Immature natural killer cell (primary cell): ENCODE measurements at regions not wholly inside any gene's neighbourhood (a gene's known extent, or its start where the extent isn't known, plus 50 kb on each side); places are given as distances from the start of the nearest gene placed in this dataset.

Experiments
- DNase-seq, 3 donors: peaks; one replicate each; pipeline ENCODE4 v3.0.0; 2022; ENCODE audit warnings: mixed read lengths in 1 of 3
- H3K27ac Mint-ChIP-seq, 6 donors: one replicate each; pipeline ENCODE4 v1.8.0; 2020; ENCODE audit warnings: mixed read lengths in 6 of 6, mild to moderate bottlenecking in 5 of 6, inconsistent platforms in 4 of 6, moderate library complexity in 3 of 6
- H3K27me3 Mint-ChIP-seq, 3 donors: one replicate each; pipeline ENCODE4 v1.8.0; 2020 to 2021; ENCODE audit warnings: low read depth in 3 of 3, mild to moderate bottlenecking in 3 of 3, mixed read lengths in 3 of 3, moderate library complexity in 3 of 3, inconsistent platforms in 1 of 3
- H3K36me3 Mint-ChIP-seq, 3 donors: one replicate each; pipeline ENCODE4 v1.8.0; 2020; ENCODE audit warnings: mixed read lengths in 3 of 3, inconsistent platforms in 2 of 3, mild to moderate bottlenecking in 2 of 3
- H3K4me1 Mint-ChIP-seq, 2 donors: one replicate each; pipeline ENCODE4 v1.8.0; 2020; ENCODE audit warnings: inconsistent platforms in 2 of 2, mild to moderate bottlenecking in 2 of 2, mixed read lengths in 2 of 2, moderate library complexity in 1 of 2
- H3K4me3 Mint-ChIP-seq, 5 donors: one replicate each; pipeline ENCODE4 v1.8.0; 2020; ENCODE audit warnings: mild to moderate bottlenecking in 5 of 5, mixed read lengths in 5 of 5, inconsistent platforms in 3 of 5, moderate library complexity in 3 of 5
- H3K9me3 Mint-ChIP-seq, 6 donors: one replicate each; pipeline ENCODE4 v1.8.0; 2020; ENCODE audit warnings: mild to moderate bottlenecking in 6 of 6, mixed read lengths in 6 of 6, inconsistent platforms in 4 of 6, moderate library complexity in 3 of 6

DNA sequence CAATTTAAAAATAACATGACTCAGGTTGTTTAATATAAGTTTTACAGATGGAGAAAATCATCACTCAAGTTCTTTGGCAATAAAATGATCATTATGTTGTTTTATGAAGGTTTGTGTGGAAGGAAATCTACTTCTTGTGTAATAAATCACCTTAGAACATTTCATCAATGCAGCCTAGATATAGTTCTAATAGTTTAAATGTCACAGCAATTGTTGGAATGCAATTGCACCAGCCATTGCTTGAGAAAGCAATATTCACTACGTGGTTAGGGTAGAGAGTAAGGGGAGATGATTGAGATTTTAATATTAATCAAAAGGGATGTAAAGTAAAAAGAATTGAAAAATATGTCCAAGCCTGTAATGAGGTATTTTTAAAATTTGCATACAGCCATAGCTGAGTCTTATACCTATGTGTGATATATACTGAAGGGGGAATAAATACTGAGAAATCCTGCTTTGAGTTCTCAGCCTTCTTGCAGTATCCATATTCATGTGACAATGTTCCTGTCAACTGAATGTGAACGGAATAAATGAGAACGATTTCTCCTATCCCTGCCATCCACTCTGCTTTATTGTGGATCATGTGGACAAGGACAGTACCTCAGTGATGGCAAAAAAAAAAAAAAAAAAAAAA lies 257.9 kb downstream of the OTOL1 start:
- Mint-ChIP-seq H3K36me3 (no peaks in the 10 kb centered on the region), H3K4me3 (no peak overlapping the region), H3K27me3 (no peaks in the 10 kb centered on the region), H3K4me1 (no peaks in the 10 kb centered on the region), H3K27ac (no peak overlapping the region), H3K9me3 (peaks cover 0 to 19% (median 6%) of the 10 kb centered on the region in 6 donors)
- no peak for DNase-seq

DNA sequence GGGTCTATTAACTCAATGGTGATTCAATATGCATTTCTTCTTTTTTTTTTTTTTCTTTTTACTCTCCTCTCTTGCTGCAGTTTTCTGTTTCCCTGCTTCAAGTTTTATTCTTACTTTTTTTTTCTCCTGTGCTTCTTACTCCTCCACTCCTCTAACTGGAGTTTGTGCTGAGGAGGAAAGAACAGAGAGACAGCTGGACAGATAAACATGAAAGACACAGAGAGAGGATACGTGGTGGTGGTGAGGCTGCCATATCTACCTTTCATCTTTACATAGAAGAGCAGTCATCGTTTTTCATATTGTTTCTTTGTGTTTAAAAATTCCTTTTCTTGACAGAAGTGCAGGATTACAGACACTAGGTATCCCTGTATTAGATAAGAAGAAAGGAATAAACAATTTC lies 262.8 kb downstream of the OTOL1 start:
- Mint-ChIP-seq H3K36me3 (no peaks in the 10 kb centered on the region), H3K27me3 (no peaks in the 10 kb centered on the region), H3K27ac (no peak overlapping the region), H3K4me1 (no peaks in the 10 kb centered on the region), H3K9me3 (peaks cover 0 to 10% (median 2%) of the 10 kb centered on the region in 6 donors), H3K4me3 (no peak overlapping the region)
- no peak for DNase-seq

DNA sequence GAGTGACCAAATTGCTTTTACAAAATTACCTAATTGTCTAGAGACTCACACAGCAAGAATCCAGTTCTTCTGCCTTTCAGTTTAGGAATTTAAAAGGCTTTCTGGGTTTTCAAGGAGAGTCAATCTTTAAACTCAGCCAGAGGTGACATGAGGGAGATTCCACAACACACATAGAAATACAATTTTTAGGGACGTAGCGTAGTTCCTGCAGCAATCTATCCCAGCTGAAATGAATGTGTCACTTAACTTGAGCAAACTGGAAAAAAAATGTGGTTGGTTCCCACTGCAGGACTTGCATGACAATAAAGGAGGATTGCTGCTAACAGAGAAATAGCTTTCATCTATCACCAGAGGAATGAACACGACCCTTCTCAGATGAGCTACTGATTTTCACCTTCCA lies 269.7 kb downstream of the OTOL1 start:
- peaks cover 0 to 5% (median 0%) of the 10 kb centered on the region in 6 donors for H3K9me3 Mint-ChIP-seq
- peaks cover 4 to 13% of the 10 kb centered on the region in 2 donors for H3K4me1 Mint-ChIP-seq
- H3K4me3 Mint-ChIP-seq: no peak overlapping the region
- no peaks in the 10 kb centered on the region for H3K27me3 Mint-ChIP-seq
- H3K36me3 Mint-ChIP-seq: no peaks in the 10 kb centered on the region
- H3K27ac Mint-ChIP-seq: no peak overlapping the region
- DNase-seq: no peak

DNA sequence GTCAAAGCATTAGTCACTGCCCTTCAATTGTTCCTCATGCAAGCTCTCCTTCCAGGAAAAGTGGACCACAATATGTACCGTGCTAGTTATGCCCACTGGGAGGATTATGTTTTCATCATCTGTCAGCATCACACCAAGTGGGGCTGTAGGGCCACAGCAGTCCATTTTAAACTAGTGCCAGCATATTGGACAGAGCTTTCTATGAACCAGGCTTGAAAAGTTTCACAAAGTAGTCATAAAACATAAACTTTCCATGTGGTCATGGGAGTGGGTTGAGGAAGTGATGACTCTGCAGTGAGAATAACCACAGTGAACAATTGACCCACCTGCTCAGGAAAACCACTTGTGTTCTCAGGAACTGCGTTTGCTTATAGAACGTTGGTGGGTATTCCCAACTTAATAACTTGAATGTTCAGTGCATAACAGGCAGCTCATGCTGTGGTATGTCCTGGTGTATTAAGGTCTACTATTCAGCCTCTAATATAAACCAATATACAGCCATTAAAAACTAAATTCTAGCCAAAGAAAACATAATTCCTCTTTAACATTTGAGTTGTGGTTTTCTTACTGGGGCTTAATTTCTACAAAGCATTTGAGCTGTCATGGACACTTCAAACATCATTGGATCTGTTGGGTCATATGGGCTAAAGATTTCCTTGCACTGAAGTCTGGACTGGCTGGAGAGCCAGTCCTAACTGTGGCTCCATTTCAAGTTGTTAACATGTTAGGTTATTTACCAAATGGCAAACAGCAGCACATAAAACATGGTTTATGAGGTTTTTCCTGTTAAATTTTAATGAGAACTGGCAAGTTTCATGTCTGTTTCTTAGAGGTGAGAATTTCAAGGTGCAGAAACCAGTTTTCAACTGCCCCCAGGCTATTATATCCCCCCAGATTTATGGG lies 274.1 kb downstream of the OTOL1 start:
- DNase-seq: no peak
- Mint-ChIP-seq H3K4me1 (peaks cover 5 to 23% of the 10 kb centered on the region in 2 donors), H3K27me3 (no peaks in the 10 kb centered on the region), H3K9me3 (peaks cover 0 to 12% (median 1%) of the 10 kb centered on the region in 6 donors), H3K27ac (no peak overlapping the region), H3K4me3 (no peak overlapping the region), H3K36me3 (no peaks in the 10 kb centered on the region)

DNA sequence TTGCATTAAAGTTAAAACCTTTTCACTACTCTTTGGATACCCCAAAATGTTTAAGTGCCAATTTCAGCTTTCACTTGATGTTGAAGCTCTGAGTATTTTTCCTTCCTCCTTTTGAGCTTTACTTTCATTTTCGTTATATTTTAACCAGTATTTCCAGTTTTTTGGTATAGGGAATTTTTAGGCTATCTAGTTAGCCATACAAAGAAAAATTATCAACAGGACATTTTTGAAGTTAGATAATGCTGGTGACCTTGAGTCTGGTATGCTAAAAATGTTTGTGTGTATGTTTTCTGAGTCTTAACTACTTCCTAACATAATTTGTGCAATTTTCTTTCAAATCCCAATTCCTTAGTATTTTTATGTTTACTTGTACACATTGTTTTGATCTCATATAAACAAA lies 284.8 kb downstream of the OTOL1 start:
- H3K27me3 Mint-ChIP-seq: no peaks in the 10 kb centered on the region
- no peaks in the 10 kb centered on the region for H3K36me3 Mint-ChIP-seq
- H3K4me3 Mint-ChIP-seq: no peak overlapping the region
- no peak overlapping the region for H3K27ac Mint-ChIP-seq
- peaks cover 5 to 49% (median 9%) of the 10 kb centered on the region in 6 donors for H3K9me3 Mint-ChIP-seq
- peaks cover 0 to 11% of the 10 kb centered on the region in 2 donors for H3K4me1 Mint-ChIP-seq
- DNase-seq: no peak

DNA sequence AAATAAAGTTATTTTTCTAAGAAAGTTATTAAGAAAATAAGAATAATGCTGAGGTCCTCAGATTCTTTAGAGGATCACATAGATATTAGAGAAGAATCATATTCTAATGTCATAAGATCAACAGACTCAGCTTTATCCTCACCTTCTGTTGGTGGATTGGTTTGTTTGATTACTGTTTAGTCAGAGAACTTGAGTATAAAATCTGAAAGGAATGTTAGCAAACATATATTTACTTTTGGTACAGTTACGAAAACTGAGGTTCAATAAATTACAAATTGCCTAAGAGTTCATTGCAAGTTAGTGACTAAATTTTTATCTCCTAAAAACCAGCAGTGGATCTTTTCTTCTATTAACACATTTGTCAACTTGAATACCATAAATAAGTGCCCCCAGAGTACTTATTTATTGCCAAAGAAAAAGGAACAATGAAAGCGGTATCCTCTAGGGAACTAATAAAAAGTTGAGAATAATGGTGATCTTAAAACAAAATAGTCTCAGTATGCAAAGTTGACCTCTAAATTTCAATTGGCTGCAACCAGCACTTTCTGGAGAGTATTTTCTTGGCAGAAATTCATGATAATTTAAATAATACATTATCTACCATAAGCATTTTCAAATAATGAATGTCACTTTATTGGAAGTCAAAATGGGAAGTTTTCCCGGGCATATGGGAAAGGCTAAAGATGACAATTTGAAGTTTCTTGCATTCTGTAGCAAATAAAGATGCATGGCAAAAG lies 296.8 kb downstream of the OTOL1 start:
- Mint-ChIP-seq H3K9me3 (peaks cover 0 to 22% (median 4%) of the 10 kb centered on the region in 6 donors), H3K27ac (no peak overlapping the region), H3K27me3 (no peaks in the 10 kb centered on the region), H3K4me1 (no peaks in the 10 kb centered on the region), H3K4me3 (no peak overlapping the region), H3K36me3 (peaks cover 0 to 4% (median 0%) of the 10 kb centered on the region in 3 donors)
- no peak for DNase-seq

DNA sequence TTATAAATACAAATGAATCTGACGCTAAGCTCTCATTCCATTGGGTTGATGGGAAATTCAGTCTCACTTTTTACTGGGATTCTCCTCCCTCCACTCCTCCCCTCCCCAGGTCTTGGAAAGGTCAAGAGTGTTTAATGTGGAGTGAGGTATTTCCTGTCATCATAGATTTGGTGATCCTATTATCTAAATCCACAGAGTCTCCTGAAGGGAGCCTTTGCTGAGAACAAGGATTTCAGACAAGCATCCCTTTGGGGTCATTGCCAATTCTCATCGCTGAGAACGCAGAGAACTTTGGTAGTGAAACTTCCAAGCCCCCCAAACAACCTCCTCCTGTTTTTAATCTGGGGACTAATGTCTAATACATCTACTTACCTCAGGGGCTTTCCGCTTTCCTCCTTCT lies 297.9 kb downstream of the OTOL1 start:
- DNase-seq: no peak
- H3K9me3 Mint-ChIP-seq: peaks cover 1 to 18% (median 4%) of the 10 kb centered on the region in 6 donors
- H3K4me1 Mint-ChIP-seq: no peaks in the 10 kb centered on the region
- peaks cover 0 to 4% (median 0%) of the 10 kb centered on the region in 3 donors for H3K36me3 Mint-ChIP-seq
- H3K4me3 Mint-ChIP-seq: no peak overlapping the region
- no peak overlapping the region for H3K27ac Mint-ChIP-seq
- no peaks in the 10 kb centered on the region for H3K27me3 Mint-ChIP-seq

DNA sequence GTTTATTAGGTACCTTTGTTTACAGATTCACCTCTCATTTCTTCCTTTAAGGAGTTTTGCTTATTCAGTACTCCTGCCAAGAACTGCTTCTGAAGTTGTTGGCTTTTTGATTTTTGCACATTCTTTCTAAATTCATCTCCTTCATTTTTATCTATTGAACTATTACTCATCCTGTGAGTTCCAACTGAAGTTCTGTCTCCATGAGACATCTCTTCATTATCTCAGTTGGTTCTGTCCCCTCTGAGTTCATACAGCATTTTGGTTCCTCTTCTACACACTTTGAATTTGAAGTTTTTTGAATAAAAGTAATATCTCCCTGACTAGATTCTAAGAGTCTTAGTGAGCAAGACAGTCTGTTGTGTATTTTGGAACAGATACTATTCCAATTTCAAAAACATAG lies 299.7 kb downstream of the OTOL1 start:
- Mint-ChIP-seq H3K27me3 (no peaks in the 10 kb centered on the region), H3K27ac (no peak overlapping the region), H3K36me3 (no peaks in the 10 kb centered on the region), H3K9me3 (peaks cover 2 to 25% (median 7%) of the 10 kb centered on the region in 6 donors), H3K4me1 (no peaks in the 10 kb centered on the region), H3K4me3 (no peak overlapping the region)
- no peak for DNase-seq

DNA sequence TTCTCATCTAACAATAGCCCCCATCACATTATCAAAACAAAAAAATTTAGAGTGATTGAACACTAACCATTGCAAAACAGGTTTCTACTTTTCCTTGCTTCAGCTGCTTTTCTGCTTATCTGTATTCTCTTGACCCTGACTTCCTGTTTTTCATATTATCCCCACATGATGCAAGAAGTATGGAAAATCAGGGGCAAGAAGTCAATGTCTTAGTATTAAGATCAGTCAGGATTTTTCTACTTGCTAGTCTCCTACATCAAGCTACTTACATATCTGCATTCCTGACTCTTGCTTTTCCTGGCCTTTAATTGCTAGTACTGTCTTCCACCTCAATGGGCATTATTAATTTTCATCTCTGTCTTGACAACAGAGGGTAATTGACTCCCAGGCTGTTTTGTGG lies 300.2 kb downstream of the OTOL1 start:
- Mint-ChIP-seq H3K27me3 (peaks cover 0 to 3% (median 0%) of the 10 kb centered on the region in 3 donors), H3K27ac (no peak overlapping the region), H3K4me3 (no peak overlapping the region), H3K36me3 (no peaks in the 10 kb centered on the region), H3K9me3 (peaks cover 3 to 25% (median 8%) of the 10 kb centered on the region in 6 donors), H3K4me1 (no peaks in the 10 kb centered on the region)
- no peak for DNase-seq

DNA sequence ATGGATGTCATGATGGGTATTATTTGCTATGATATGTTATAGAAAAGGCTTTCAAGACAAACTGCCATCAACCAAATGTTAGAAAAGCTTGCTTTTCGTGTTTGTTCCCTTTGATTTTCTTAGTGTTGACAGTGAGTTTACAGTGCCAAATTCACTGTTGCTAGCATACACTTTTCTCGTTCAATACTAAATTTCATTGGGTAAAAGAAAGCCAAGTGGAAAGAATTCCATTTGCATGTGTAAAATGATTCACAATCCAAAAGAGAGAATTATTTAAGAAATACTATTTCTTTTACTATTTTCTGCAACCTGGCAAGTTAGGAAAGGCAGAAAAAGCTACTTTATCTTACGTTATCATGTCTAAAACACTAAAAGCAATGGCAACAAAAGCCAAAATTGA lies 301.4 kb downstream of the OTOL1 start:
- Mint-ChIP-seq H3K9me3 (peaks cover 3 to 32% (median 9%) of the 10 kb centered on the region in 6 donors), H3K36me3 (no peaks in the 10 kb centered on the region), H3K27me3 (peaks cover 0 to 4% (median 0%) of the 10 kb centered on the region in 3 donors), H3K4me3 (no peak overlapping the region), H3K27ac (no peak overlapping the region), H3K4me1 (no peaks in the 10 kb centered on the region)
- no peak for DNase-seq

DNA sequence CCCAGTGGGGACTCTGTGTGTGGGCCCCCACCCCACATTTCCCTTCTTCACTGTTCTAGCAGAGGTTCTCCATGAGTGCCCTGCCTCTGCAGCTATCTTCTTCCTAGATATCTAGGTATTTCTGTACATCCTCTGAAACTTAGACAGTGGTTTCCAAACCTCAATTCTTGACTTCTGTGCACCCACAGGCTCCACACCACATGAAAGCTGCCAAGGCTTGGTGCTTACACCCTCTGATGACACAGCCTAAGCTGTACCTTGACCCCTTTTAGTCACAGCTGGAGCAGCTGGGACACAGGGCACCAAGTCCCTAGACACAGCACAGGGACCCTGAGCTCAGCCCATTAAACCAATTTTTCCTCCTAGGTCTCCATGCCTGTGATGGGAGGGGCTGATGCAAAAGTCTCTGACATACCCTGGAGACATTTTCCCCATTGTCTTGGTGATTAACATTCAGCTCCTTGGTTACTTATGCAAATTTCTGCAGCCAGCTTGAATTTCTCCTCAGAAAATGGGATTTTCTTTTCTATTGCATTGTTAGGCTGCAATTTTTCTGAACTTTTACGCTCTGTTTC lies 304.5 kb downstream of the OTOL1 start:
- H3K4me1 Mint-ChIP-seq: no peaks in the 10 kb centered on the region
- peaks cover 6 to 40% (median 10%) of the 10 kb centered on the region in 6 donors for H3K9me3 Mint-ChIP-seq
- DNase-seq: no peak
- H3K27ac Mint-ChIP-seq: no peak overlapping the region
- H3K4me3 Mint-ChIP-seq: no peak overlapping the region
- H3K27me3 Mint-ChIP-seq: peaks cover 0 to 4% (median 0%) of the 10 kb centered on the region in 3 donors
- H3K36me3 Mint-ChIP-seq: no peaks in the 10 kb centered on the region

DNA sequence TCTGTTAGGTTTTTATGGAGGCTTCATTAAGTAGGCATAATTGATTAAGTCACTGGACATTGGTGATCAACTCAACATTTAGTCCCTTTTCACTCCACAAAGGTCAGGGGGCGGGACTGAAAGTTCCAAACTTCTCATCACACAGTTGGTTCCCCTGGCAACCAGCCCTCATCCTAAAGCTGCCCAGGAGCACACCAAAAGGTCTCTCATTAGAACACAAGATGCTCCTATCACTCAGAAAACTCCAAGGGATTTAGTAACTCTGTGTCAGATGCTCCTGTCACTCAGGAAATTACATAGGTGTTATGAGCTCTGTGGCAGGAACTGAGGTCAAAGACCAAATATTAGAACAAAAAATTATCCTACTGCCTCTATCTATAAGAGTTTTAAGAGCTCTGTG lies 321.5 kb downstream of the OTOL1 start:
- DNase-seq: no peak
- Mint-ChIP-seq H3K4me1 (no peaks in the 10 kb centered on the region), H3K4me3 (no peak overlapping the region), H3K27me3 (no peaks in the 10 kb centered on the region), H3K9me3 (peaks cover 0 to 30% (median 3%) of the 10 kb centered on the region in 6 donors), H3K27ac (no peak overlapping the region), H3K36me3 (no peaks in the 10 kb centered on the region)

DNA sequence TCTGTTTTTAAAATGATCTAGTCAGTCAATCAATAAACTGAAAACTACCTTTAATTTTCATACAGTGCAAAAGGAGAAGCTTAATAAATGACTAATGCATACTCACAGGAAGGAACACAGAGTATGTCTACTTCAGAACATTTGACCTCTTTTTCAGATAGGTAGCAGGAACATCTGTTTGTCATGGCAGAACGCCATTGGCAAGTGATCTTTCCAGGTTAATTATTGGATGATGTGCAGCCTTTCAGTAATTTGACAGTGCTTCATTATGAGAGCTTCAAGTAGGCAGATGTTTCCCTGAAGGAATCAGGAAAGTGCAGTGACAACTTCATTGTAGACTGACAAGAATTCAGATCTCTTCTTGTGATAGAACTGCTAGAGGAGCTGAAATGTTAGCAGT lies 325.0 kb downstream of the OTOL1 start:
- Mint-ChIP-seq H3K9me3 (peaks cover 0 to 19% (median 4%) of the 10 kb centered on the region in 6 donors), H3K36me3 (no peaks in the 10 kb centered on the region), H3K27ac (no peak overlapping the region), H3K27me3 (peaks cover 0 to 3% (median 0%) of the 10 kb centered on the region in 3 donors), H3K4me3 (no peak overlapping the region), H3K4me1 (no peaks in the 10 kb centered on the region)
- DNase-seq: no peak
